ENCODE measurements at regions not wholly inside any gene's neighbourhood (a gene's known extent, or its start where the extent isn't known, plus 50 kb on each side); places are given as distances from the start of the nearest gene placed in this dataset.
"Not testable (repeated sequence)": the region's sequence is repeated elsewhere in the genome, so short reads cannot be mapped to it uniquely, and the experiment has no call there.

- no peaks in the 10 kb centered on the region for H3K27me3 Mint-ChIP-seq (ENCODE audit: insufficient read depth, unreplicated experiment)
- Histone ChIP-seq H3K36me3 (ENCODE audit: control insufficient read depth, insufficient read depth, low read length) (no peaks in the 10 kb centered on the region), H3K4me3 (ENCODE audit: low read depth, low read length) (no peak overlapping the region), H3K4me1 (no peaks in the 10 kb centered on the region), H3K9me3 (no peaks in the 10 kb centered on the region; the same call in none of the 2 replicates), H3K27me3 (replicated peaks; ENCODE audit: control insufficient read depth, insufficient read depth, low read length) (no peaks in the 10 kb centered on the region)
- H3K4me3 Mint-ChIP-seq (ENCODE audit: unreplicated experiment): no peak overlapping the region
- POLR2A ChIA-PET: no interaction called here
- no peaks in the 10 kb centered on the region for H3K9me3 Mint-ChIP-seq (ENCODE audit: unreplicated experiment)
- CTCF ChIA-PET: no interaction called here
- no peaks in the 10 kb centered on the region for H3K4me1 Mint-ChIP-seq (ENCODE audit: low read depth, unreplicated experiment)
- no peak for DNase-seq
- H3K36me3 Mint-ChIP-seq (ENCODE audit: insufficient read depth, unreplicated experiment): no peaks in the 10 kb centered on the region
- H3K27ac Mint-ChIP-seq (ENCODE audit: unreplicated experiment): no peak overlapping the region
- intact Hi-C loops (cut with micrococcal nuclease; ENCODE audit: unreplicated experiment): no loop called here
- TF ChIP-seq CTCF (IDR thresholded peaks at IDR 0.05; ENCODE audit: insufficient read depth in 1 of 2, low read depth in 1 of 2, low read length in 1 of 2, severe bottlenecking in 1 of 2, unreplicated experiment in 1 of 2): no peak
- BruUV-seq (replicated peaks): no TSS peak
These were observed 245.4 kb upstream of the LRRTM4 start for GRCh38 chr2:77767388-77768076.

GRCh38 chr2:77768508-77768907, 246.3 kb upstream of the LRRTM4 start:
- no peak for TF ChIP-seq CTCF (IDR thresholded peaks at IDR 0.05; ENCODE audit: insufficient read depth in 1 of 2, low read depth in 1 of 2, low read length in 1 of 2, severe bottlenecking in 1 of 2, unreplicated experiment in 1 of 2)
- no peaks in the 10 kb centered on the region for H3K9me3 Mint-ChIP-seq (ENCODE audit: unreplicated experiment)
- H3K27me3 Mint-ChIP-seq (ENCODE audit: insufficient read depth, unreplicated experiment): no peaks in the 10 kb centered on the region
- ChIA-PET CTCF (no interaction called here), POLR2A (no interaction called here)
- no peak for DNase-seq
- H3K36me3 ChIP-seq (ENCODE audit: control insufficient read depth, insufficient read depth, low read length): no peaks in the 10 kb centered on the region
- no peaks in the 10 kb centered on the region; the same call in none of the 2 replicates for H3K9me3 ChIP-seq
- no peaks in the 10 kb centered on the region for H3K4me1 ChIP-seq
- intact Hi-C loops (cut with micrococcal nuclease; ENCODE audit: unreplicated experiment): no loop called here
- no peaks in the 10 kb centered on the region for H3K36me3 Mint-ChIP-seq (ENCODE audit: insufficient read depth, unreplicated experiment)
- BruUV-seq (replicated peaks): no TSS peak
- no peak overlapping the region for H3K4me3 ChIP-seq (ENCODE audit: low read depth, low read length)
- H3K27ac Mint-ChIP-seq (ENCODE audit: unreplicated experiment): no peak overlapping the region
- H3K4me3 Mint-ChIP-seq (ENCODE audit: unreplicated experiment): no peak overlapping the region
- no peaks in the 10 kb centered on the region for H3K4me1 Mint-ChIP-seq (ENCODE audit: low read depth, unreplicated experiment)
- no peaks in the 10 kb centered on the region for H3K27me3 ChIP-seq (replicated peaks; ENCODE audit: control insufficient read depth, insufficient read depth, low read length)

GRCh38 chr2:77778917-77779316, 256.7 kb upstream of the LRRTM4 start:
- Histone ChIP-seq H3K4me1 (no peaks in the 10 kb centered on the region), H3K36me3 (ENCODE audit: control insufficient read depth, insufficient read depth, low read length) (no peaks in the 10 kb centered on the region), H3K9me3 (no peaks in the 10 kb centered on the region; the same call in 1 of the 2 replicates), H3K27me3 (replicated peaks; ENCODE audit: control insufficient read depth, insufficient read depth, low read length) (no peaks in the 10 kb centered on the region), H3K4me3 (ENCODE audit: low read depth, low read length) (no peak overlapping the region)
- Mint-ChIP-seq H3K36me3 (ENCODE audit: insufficient read depth, unreplicated experiment) (no peaks in the 10 kb centered on the region), H3K4me3 (ENCODE audit: unreplicated experiment) (no peak overlapping the region), H3K27ac (ENCODE audit: unreplicated experiment) (no peak overlapping the region), H3K9me3 (ENCODE audit: unreplicated experiment) (peaks cover 27% of the 10 kb centered on the region), H3K27me3 (ENCODE audit: insufficient read depth, unreplicated experiment) (no peaks in the 10 kb centered on the region), H3K4me1 (ENCODE audit: low read depth, unreplicated experiment) (no peaks in the 10 kb centered on the region)
- intact Hi-C loops (cut with micrococcal nuclease; ENCODE audit: unreplicated experiment): no loop called here
- CTCF ChIA-PET: no interaction called here
- BruUV-seq (replicated peaks): no TSS peak
- POLR2A ChIA-PET: no interaction called here
- TF ChIP-seq CTCF (IDR thresholded peaks at IDR 0.05; ENCODE audit: insufficient read depth in 1 of 2, low read depth in 1 of 2, low read length in 1 of 2, severe bottlenecking in 1 of 2, unreplicated experiment in 1 of 2): no peak
- DNase-seq: no peak

- H3K27me3 ChIP-seq (replicated peaks; ENCODE audit: control insufficient read depth, insufficient read depth, low read length); H3K27ac Mint-ChIP-seq (ENCODE audit: unreplicated experiment); H3K4me1 Mint-ChIP-seq (ENCODE audit: low read depth, unreplicated experiment); CTCF ChIA-PET; H3K4me3 Mint-ChIP-seq (ENCODE audit: unreplicated experiment); H3K4me1 ChIP-seq; POLR2A ChIA-PET; DNase-seq; H3K36me3 ChIP-seq (ENCODE audit: control insufficient read depth, insufficient read depth, low read length); H3K4me3 ChIP-seq (ENCODE audit: low read depth, low read length); intact Hi-C loops (cut with micrococcal nuclease; ENCODE audit: unreplicated experiment); H3K9me3 ChIP-seq; H3K36me3 Mint-ChIP-seq (ENCODE audit: insufficient read depth, unreplicated experiment); H3K9me3 Mint-ChIP-seq (ENCODE audit: unreplicated experiment); BruUV-seq (replicated peaks); H3K27me3 Mint-ChIP-seq (ENCODE audit: insufficient read depth, unreplicated experiment): not testable (repeated sequence)
These were observed 271.3 kb upstream of the LRRTM4 start for GRCh38 chr2:77793500-77793899.
